NB4 (cell line): ENCODE measurements at regions not wholly inside any gene's neighbourhood (a gene's known extent, or its start where the extent isn't known, plus 50 kb on each side); places are given as distances from the start of the nearest gene placed in this dataset.

ENCODE experiments used
- DNase-seq: peaks from one replicate; pipeline ENCODE4 v3.0.0; 2010; ENCODE audit warnings: low read depth
- H3K4me3 ChIP-seq: one replicate; pipeline ENCODE4 v1.5.1; 2011; ENCODE audit warnings: mild to moderate bottlenecking, low read depth, low read length, moderate library complexity
- MYC ChIP-seq: IDR thresholded peaks from 2 replicates; pipeline ENCODE4 v1.6.1; 2011; ENCODE audit warnings: low read depth, low read length
- POLR2A ChIP-seq: IDR thresholded peaks from 2 replicates; pipeline ENCODE4 v1.6.1; 2011; ENCODE audit warnings: mild to moderate bottlenecking; ENCODE audit not compliant: insufficient read length; ENCODE audit errors: extremely low read depth
- TF ChIP-seq, protein P1 (sequence below): IDR thresholded peaks from 2 replicates; pipeline ENCODE4 v1.6.1; 2011; ENCODE audit warnings: low read depth, low read length
- TF ChIP-seq, protein P2 (sequence below): IDR thresholded peaks from one replicate; pipeline ENCODE4 v1.5.1; 2012; ENCODE audit warnings: low read depth, low read length

DNA sequence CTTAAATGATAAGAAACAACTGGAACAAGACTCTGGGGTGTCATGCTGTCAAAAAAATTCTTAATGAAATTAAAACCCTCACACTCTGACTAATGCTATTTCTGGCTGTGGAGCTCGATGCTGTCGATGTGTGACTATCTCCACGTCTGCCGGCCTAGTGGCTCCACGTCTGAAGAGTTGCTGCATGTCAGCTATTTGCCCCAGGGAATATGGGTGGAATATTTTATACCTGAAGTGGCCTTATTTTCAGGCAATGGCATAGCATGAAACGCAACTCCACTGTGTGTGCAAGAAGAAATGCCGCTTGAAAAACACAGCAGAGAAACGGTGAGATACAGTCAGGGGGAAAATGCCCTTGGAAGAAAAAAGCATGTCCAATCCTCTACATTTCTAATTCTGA lies 50.9 kb upstream of the MGMT start:
- H3K4me3 ChIP-seq = no peak overlapping the region
- TF ChIP-seq, protein P1, sequence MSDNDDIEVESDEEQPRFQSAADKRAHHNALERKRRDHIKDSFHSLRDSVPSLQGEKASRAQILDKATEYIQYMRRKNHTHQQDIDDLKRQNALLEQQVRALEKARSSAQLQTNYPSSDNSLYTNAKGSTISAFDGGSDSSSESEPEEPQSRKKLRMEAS = no peak
- TF ChIP-seq POLR2A (no peak), MYC (no peak)
- TF ChIP-seq, protein P2, sequence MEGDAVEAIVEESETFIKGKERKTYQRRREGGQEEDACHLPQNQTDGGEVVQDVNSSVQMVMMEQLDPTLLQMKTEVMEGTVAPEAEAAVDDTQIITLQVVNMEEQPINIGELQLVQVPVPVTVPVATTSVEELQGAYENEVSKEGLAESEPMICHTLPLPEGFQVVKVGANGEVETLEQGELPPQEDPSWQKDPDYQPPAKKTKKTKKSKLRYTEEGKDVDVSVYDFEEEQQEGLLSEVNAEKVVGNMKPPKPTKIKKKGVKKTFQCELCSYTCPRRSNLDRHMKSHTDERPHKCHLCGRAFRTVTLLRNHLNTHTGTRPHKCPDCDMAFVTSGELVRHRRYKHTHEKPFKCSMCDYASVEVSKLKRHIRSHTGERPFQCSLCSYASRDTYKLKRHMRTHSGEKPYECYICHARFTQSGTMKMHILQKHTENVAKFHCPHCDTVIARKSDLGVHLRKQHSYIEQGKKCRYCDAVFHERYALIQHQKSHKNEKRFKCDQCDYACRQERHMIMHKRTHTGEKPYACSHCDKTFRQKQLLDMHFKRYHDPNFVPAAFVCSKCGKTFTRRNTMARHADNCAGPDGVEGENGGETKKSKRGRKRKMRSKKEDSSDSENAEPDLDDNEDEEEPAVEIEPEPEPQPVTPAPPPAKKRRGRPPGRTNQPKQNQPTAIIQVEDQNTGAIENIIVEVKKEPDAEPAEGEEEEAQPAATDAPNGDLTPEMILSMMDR = no peak
- DNase-seq = no peak

DNA sequence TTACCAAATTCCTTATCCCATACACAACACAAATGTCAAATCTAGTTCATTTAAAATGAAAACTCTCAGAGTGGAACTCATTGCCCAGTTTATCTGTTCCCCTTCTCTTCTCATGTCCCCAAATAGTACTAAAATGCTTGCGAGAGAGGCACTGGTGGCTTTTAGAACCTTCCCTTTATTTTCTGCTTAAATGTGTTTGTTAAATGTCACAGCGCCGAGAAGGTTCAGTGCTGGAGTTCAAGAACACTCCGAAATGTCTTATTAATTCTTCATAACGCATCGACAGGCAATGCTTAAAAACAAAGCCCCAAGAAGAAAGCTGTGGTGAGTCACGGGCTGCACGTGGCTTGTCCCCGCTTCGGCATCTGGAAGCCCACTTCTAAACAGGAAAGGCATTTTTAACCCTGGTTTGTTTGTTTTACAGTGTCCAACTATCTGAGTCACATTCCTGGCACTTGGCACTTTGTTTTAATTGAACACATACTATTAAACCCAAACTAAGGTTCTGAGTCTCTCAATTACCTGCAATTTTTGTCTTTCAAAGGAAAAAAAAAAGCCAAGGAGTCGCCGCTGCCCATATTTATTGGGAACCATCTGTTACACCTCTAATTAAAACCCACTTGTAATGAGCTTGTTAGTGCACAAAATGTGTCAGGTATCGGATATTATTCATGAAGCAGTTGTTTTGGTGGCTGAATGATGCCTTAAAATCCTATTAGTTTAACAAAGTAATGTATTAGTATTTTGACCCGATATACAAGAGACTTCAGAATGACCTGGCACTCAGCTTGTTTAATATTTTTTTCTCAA lies 49.9 kb upstream of the MGMT start:
- DNase-seq = no peak
- no peak overlapping the region for H3K4me3 ChIP-seq
- TF ChIP-seq, protein P2 = no peak
- TF ChIP-seq, protein P1 = no peak
- TF ChIP-seq MYC (no peak), POLR2A (no peak)
